HG02884 (cell line): ENCODE measurements at regions not wholly inside any gene's neighbourhood (a gene's known extent, or its start where the extent isn't known, plus 50 kb on each side); places are given as distances from the start of the nearest gene placed in this dataset.
A peak's percentile ranks its signal among the peaks of the same experiment; 100 is the strongest.
"Not testable (repeated sequence)": the region's sequence is repeated elsewhere in the genome, so short reads cannot be mapped to it uniquely, and the experiment has no call there.

Experiments used
- ATAC-seq: cut with Tn5 transposase; IDR thresholded peaks from one replicate; pipeline ENCODE4 v1.9.1; 2021; ENCODE audit warnings: mild to moderate bottlenecking, moderate library complexity; ENCODE audit not compliant: unreplicated experiment

DNA sequence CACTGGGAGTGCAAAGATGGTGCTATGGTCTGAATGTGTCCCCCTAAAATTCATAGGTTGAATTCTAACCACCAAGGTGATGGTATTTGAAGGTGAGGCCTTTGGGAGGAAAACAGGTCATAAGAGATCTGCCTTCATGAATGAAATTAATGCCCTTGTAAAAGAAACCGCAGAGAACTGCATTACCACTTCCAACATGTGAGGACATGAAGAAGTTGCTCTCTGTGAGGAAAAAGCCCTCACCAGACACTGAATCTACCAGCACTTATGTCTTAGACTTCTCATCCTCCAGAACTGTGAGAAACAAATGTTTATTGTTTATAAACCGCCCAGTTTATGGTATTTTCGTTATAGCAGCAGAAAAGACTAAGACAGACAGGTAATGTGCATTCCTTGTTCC is 224.7 kb upstream of the C1orf87 start:
- ATAC-seq, result no peak

- ATAC-seq, result no peak
These were observed 223.2 kb upstream of the C1orf87 start for GRCh38 chr1:60296794-60297193.

DNA sequence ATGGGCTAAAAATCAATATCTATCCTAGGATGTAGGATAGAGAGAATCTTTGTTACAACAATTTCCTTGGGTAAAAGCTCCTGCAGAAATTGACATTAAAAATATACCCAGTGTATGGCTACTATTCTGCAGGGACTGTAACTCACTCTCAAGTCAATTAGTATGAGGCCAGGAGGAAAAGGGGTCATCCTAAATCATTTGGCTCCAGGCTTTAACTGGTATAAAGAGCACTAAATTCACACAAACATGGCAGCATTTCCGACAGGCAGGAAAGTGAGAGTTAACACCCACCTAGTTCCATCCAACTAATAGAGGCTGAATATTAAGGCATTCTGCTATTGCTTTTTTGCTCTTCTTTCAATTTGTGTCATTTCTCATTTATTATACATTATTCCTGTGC is 218.6 kb upstream of the C1orf87 start:
- ATAC-seq, result no peak

- no peak for ATAC-seq
These were observed 216.8 kb upstream of the C1orf87 start for GRCh38 chr1:60290393-60290792.

DNA sequence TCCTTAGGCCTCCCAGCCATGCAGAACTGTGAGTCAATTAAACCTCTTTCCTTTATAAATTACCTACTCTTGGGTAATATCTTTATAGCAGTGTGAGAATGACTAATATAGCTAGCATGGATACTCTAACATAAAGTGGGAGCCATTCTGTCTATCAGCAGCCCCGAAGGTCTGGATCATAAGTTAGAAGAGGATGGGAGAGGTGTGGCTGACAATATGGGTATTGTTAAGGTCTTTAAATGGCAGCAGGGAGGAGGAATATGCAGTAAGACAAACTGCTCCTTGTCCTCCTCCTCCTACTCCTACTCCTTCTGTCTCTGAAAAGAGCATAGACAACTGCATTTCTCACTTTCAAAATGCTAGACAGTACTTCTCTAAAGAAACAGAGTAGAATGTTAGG is 214.0 kb upstream of the C1orf87 start:
- ATAC-seq, result no peak

GRCh38 chr1:60283690-60284089 is 210.1 kb upstream of the C1orf87 start:
- no peak for ATAC-seq

- ATAC-seq, result peak; percentile 95
These were observed 207.9 kb upstream of the C1orf87 start for GRCh38 chr1:60281360-60281932.

- ATAC-seq, result no peak
These were observed 207.2 kb upstream of the C1orf87 start for GRCh38 chr1:60280819-60281218.

GRCh38 chr1:60280256-60280655 is 206.7 kb upstream of the C1orf87 start:
- ATAC-seq, result no peak

DNA sequence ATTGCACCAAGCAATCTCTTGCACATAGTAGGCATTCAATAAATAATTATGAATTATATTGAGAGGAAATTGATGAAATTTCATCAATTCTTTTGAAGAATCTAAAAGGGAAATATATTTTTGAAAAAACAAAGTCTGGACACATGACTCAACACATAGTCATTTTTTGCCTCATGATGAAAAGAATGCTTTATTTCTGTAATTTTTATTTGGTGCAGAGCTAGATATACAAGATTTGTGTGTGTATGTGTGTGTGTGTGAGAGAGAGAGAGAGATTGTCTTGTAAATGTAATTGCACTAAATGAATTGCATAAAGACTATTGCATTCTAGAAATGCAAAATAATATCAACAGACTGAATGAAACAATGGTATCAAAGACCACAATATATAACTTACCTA is 206.2 kb upstream of the C1orf87 start:
- ATAC-seq, result no peak

- no peak for ATAC-seq
These were observed 203.7 kb upstream of the C1orf87 start for GRCh38 chr1:60277269-60277668.

GRCh38 chr1:60274422-60275290 is 201.1 kb upstream of the C1orf87 start:
- no peak for ATAC-seq

DNA sequence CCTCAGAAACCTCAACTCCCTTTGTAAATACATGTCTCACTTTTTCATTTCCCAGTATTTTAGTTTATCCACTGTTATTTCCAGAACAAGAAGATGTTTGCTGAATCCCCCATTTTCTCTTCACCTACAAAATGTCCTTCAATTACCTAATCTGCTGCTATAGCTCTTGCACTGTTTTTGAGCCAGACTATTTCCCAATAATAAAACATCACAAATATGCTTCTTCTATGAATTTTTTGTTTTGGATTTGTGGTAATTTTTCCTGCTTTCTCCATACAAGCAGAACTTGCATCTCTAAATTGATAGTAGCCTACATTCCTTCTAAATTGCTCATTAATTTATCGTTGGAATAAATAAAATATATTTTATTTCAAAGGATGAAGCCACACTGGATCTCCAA is 199.6 kb upstream of the C1orf87 start:
- no peak for ATAC-seq

DNA sequence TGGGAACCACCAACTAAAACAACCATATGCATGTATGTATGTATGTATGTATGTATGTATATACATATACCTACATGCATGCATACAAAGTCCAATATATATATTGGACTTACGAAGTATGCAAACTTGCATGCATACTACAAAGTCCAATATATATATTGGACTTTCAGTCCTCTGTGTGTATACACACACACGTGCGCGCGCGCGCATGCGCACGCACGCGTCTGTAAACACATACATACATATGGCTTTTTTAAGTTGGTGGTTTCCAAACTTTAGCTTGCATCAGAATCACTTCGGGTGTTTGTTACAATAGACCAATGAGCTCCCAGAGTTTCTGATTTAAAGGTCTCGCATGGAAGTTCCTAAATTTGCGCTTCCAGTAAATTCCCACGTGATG is 197.5 kb upstream of the C1orf87 start:
- no peak for ATAC-seq

DNA sequence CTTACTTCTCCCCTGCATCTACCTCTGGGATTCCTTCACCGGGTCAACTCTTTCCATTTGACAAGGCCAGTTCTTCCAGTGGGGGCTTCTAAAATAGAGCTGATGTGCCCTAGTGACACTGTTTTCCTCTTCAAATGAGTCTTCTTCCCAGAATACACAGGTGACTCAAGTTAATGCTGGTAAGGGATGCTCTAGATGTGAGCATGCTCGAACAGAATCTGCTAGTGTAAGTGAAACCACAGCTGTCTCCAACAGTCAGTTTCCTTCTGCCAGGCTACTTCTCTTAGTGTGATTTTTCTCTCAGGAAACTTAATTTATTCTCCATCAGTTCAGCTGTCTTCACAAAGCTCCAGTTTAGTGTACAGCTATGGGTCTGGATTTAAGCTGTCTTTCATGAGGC is 194.9 kb upstream of the C1orf87 start:
- no peak for ATAC-seq

GRCh38 chr1:60265560-60266535 is 192.3 kb upstream of the C1orf87 start:
- no peak for ATAC-seq

DNA sequence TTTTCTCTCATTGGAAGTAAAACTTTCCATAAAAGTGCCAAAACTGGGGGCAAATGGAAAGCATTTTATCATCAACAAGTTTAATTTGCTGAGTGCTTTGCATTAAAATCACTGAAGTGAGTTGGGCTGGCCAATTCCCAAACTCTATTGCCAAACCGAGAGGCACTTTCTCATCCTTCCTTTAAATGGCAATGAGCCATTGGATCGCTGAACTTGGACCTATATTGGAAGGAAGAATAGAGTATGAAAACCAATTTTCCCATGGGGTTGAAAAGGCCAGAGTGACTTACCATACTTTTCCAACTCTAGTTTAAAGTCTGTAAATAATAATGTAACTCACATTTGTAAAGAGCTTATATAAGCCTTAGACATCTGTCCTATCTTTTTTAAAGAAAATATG is 189.1 kb upstream of the C1orf87 start:
- ATAC-seq, result no peak

- ATAC-seq, result no peak
These were observed 184.0 kb upstream of the C1orf87 start for GRCh38 chr1:60257531-60257930.

- ATAC-seq, result no peak
These were observed 182.0 kb upstream of the C1orf87 start for GRCh38 chr1:60255565-60255964.

DNA sequence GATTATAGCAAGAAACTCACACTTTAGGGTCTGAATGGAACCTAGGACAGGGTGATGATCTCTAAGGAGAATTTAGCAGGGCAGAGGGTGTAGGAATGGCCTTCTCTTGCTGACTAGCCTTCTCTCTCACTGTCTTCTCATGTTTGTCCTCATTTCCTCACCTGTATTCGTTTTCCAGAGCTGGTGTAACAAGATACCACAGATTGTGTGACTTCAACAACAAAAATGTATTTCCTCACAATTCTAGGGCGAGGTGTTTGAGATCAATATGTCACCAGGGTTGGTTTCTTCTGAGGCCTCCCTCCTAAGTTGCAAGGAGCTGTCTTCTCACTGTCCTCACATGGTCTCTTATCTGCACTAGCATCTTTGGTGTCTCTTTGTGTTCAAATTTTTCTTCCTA is 177.9 kb upstream of the C1orf87 start:
- ATAC-seq, result no peak

DNA sequence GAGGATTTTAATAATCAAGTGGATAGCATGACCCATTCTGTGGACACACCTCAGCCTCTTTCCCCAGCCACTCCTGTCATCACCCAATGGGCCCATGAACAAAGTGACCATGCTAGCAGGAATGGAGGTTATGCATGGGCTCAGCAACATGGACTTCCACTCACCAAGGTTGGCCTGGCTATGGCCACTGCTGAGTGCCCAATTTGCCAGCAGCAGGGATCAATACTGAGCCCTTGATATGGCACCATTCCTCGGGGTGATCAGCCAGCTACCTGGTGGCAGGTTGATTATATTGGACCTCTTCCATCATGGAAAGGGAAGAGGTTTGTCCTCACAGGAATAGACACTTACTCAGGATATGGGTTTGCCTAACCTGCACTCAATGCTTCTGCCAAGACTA is 173.9 kb upstream of the C1orf87 start:
- not testable (repeated sequence) for ATAC-seq
